Glomerular visceral epithelial cell (primary cell): ENCODE measurements at regions not wholly inside any gene's neighbourhood (a gene's known extent, or its start where the extent isn't known, plus 50 kb on each side); places are given as distances from the start of the nearest gene placed in this dataset.
"Not testable (repeated sequence)": the region's sequence is repeated elsewhere in the genome, so short reads cannot be mapped to it uniquely, and the experiment has no call there.

Experiments used
- DNase-seq: peaks from one replicate; pipeline ENCODE4 v3.0.0-alpha.2; 2016; ENCODE audit errors: extremely low spot score

GRCh38 chr11:36791957-36792356 lies 193.9 kb upstream of the RAG2 start:
- no peak for DNase-seq

GRCh38 chr11:36790526-36790925 lies 192.5 kb upstream of the RAG2 start:
- DNase-seq = no peak

GRCh38 chr11:36783808-36784207 lies 185.8 kb upstream of the RAG2 start:
- no peak for DNase-seq

- DNase-seq = no peak
These were observed 181.8 kb upstream of the RAG2 start for GRCh38 chr11:36779791-36780190.

GRCh38 chr11:36777311-36777710 lies 179.3 kb upstream of the RAG2 start:
- DNase-seq = no peak

GRCh38 chr11:36775756-36776155 lies 177.7 kb upstream of the RAG2 start:
- DNase-seq = no peak

GRCh38 chr11:36775130-36775529 lies 177.1 kb upstream of the RAG2 start:
- peak; percentile 15 for DNase-seq

- DNase-seq = peak; percentile 6
These were observed 176.6 kb upstream of the RAG2 start for GRCh38 chr11:36774603-36775002.

GRCh38 chr11:36763187-36763586 lies 165.2 kb upstream of the RAG2 start:
- no peak for DNase-seq

GRCh38 chr11:36757075-36757474 lies 159.0 kb upstream of the RAG2 start:
- DNase-seq = no peak

- no peak for DNase-seq
These were observed 155.9 kb upstream of the RAG2 start for GRCh38 chr11:36753960-36754359.

GRCh38 chr11:36751996-36752395 lies 154.0 kb upstream of the RAG2 start:
- DNase-seq = no peak

- DNase-seq = no peak
These were observed 153.3 kb upstream of the RAG2 start for GRCh38 chr11:36751335-36751781.

- DNase-seq = no peak
These were observed 152.3 kb upstream of the RAG2 start for GRCh38 chr11:36750349-36750748.

- no peak for DNase-seq
These were observed 150.8 kb upstream of the RAG2 start for GRCh38 chr11:36748836-36749235.

GRCh38 chr11:36746886-36747710 lies 149.1 kb upstream of the RAG2 start:
- peak; percentile 88 for DNase-seq

GRCh38 chr11:36744375-36745168 lies 146.5 kb upstream of the RAG2 start:
- peak; percentile 32 for DNase-seq

GRCh38 chr11:36743039-36743438 lies 145.0 kb upstream of the RAG2 start:
- no peak for DNase-seq

- no peak for DNase-seq
These were observed 143.5 kb upstream of the RAG2 start for GRCh38 chr11:36741515-36741914.

GRCh38 chr11:36738292-36738861 lies 140.3 kb upstream of the RAG2 start:
- no peak for DNase-seq

- no peak for DNase-seq
These were observed 138.1 kb upstream of the RAG2 start for GRCh38 chr11:36736103-36736502.

- not testable (repeated sequence) for DNase-seq
These were observed 135.7 kb upstream of the RAG2 start for GRCh38 chr11:36733721-36734120.

GRCh38 chr11:36730761-36731160 lies 132.7 kb upstream of the RAG2 start:
- DNase-seq = no peak
